ENCODE measurements at regions not wholly inside any gene's neighbourhood (a gene's known extent, or its start where the extent isn't known, plus 50 kb on each side); places are given as distances from the start of the nearest gene placed in this dataset.
"Not testable (repeated sequence)": the region's sequence is repeated elsewhere in the genome, so short reads cannot be mapped to it uniquely, and the experiment has no call there.

DNA sequence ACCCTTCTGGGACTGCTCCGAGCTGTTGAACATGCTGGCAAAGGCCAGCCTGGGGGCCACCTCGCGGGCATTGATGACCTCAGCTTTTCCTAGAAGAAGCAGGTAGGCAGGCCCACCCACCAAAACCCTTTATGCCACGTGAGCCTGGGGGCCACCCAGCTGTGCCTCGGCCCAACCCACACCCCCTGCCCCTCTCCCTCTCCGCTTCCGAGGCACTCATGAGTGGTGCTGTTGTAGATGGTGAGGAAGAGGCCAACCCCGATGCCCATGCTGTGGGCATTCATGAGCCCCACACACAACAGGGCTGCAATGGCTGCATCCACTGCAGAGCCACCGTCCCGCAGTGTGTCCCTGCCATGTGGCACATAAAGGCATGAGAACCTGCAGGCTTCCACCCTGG lies 118.6 kb upstream of the DGCR6 start:
- H3K4me3 ChIP-seq; intact Hi-C loops (cut with DNase I; ENCODE audit: low total_unique reads); H3K27me3 ChIP-seq; H3K27ac ChIP-seq; H3K4me1 ChIP-seq; H3K36me3 ChIP-seq; H3K9me3 ChIP-seq: not testable (repeated sequence)
- peak in 1 of 2 donors; percentile 42 for DNase-seq

- DNase-seq; H3K4me3 ChIP-seq; H3K36me3 ChIP-seq; intact Hi-C loops (cut with DNase I; ENCODE audit: low total_unique reads); H3K27me3 ChIP-seq; H3K4me1 ChIP-seq; H3K9me3 ChIP-seq; H3K27ac ChIP-seq: not testable (repeated sequence)
Observed at GRCh38 chr22:18810379-18810778, 95.7 kb upstream of the DGCR6 start.

GRCh38 chr22:18819064-18819463 lies 87.1 kb upstream of the DGCR6 start:
- intact Hi-C loops (cut with DNase I; ENCODE audit: low total_unique reads); H3K27ac ChIP-seq; DNase-seq; H3K9me3 ChIP-seq; H3K4me3 ChIP-seq; H3K27me3 ChIP-seq; H3K36me3 ChIP-seq; H3K4me1 ChIP-seq: not testable (repeated sequence)
